ENCODE measurements at regions not wholly inside any gene's neighbourhood (a gene's known extent, or its start where the extent isn't known, plus 50 kb on each side); places are given as distances from the start of the nearest gene placed in this dataset.

DNA sequence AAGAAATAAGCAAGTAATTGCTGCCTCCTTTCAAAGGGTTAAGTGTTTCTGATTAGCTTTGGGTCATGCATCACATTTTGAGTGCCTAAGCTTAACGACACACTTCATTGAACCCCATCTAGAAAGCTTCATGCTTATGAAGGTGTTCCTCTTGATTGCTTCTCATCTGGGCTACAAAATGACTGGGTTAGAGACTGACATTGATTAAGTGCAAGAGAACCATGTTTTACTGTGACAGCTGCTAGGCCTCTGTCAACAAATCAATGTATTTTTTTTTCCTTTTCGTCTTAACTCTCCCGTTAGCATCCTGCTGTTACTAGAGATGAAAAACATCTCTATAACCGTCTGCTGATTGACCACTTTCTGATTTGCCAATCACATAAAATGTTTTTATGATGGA, 725.0 kb downstream of the TLE1 start:
- peak; percentile 6 to 74 (median 49) for DNase-seq

DNA sequence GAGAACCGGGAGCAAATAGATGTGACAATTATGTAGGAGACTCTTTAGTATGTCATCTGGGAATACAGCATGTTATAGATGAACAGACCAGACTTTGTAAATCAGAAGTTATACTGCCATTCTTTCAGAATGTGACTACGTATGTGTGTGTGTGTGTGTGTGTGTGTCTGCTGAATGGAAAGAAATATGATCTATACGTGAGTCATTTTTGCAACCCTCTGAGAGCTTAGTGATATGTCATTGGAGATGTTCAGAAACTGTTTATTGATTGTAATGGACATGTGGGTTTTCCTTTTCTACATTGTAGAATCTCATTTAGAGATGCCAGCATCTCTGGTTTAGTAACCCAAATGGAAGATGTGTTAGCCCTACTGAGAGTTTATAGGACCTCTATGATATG, 731.5 kb downstream of the TLE1 start:
- DNase-seq = no peak

DNA sequence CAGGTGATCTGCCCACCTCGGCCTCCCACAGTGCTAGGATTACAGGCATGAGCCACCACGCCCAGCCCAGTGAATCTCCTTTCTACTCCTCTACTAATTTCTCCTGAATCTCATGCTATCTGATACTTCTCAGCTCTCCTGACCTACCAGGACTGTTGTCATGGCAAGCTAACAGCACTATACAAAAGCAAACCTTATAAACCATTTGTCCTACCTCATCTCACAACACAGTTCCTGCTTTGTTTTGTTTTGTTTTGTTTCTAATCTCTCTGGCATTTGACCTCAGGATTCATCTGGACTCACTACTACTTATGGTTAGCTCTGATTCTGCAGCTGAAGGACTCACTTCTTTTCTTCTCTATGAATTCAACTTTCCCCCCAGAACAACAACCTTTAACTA, 734.8 kb downstream of the TLE1 start:
- no peak for DNase-seq

DNA sequence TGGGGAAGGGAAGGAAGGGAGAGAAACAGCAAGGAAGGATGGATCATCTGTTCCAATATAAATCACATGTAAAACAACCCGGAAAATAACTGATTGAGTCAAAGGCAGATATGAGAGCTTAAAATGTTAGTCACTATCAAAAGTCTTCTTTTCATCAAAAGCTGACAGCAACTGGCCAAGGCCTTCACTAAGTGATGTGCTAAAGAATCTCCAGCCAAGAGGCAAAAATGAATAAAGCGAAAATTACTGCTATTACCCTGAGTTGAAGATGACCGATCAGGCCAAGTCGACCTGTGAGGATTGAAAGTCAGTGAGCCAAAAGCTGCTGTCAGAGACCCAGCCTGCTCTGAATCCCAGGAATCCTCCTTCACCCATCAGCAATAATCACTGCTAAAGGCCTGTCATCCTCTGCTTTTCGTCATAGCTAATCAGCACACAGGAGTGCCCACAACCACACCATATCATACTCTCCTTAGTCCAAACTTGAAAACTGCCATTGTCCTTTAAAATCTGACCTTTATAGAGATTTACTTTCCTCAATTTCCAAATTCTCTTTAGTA, 736.9 kb downstream of the TLE1 start:
- DNase-seq = no peak

DNA sequence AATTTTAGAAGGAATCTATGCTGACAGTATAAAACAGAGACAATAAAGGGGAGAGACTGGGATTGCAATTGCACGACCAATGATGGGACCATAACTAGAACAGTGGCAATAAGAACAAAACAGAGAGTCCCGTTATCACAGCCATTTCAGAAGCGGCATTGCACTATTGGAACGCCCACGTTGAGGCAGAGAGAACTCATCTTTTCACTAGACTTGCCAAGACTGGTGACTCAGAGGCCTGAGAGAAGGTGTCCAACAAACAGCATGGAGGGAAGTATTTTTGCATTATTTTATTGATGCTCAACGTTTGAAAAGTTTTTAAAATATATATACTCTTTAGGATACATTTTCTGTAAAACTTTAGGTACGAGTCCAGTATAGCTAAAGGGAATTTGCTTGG, 737.7 kb downstream of the TLE1 start:
- no peak for DNase-seq

DNA sequence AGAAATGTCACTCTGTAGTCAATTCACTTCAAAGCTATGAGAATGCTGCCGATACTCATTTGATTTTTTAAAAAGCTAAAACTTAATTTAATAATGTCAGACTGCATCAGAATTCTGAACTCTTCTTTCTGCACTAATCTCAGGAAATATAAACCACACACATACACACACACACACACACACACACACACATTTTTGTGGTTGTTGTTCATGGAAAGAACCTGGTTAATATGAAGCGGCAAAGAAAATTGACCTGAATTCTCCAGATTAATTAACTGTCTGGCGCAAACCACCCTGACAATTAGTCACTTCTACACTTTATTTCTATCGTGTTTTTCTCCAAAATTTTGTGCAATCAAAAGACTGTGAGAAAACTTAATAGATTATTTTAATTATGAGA, 740.5 kb downstream of the TLE1 start:
- DNase-seq = no peak

DNA sequence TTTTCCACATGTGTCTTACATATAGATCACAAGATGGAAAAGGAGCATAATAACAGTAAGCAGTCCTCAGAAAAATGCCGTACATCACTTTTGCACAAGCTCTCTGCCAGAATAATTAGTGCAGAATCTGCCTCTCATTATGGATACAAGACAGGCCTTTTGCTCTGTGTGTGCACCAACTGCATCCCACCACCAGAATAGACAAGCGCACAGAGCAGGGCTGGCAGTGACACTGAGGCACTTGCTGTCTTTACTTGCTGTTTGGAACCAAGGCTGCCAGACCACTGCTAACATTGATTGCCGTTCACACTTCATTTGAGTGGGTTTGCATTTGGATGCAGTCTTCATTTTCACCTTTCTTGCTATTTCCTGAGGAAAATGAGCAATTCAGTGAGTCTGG, 741.3 kb downstream of the TLE1 start:
- no peak for DNase-seq

DNA sequence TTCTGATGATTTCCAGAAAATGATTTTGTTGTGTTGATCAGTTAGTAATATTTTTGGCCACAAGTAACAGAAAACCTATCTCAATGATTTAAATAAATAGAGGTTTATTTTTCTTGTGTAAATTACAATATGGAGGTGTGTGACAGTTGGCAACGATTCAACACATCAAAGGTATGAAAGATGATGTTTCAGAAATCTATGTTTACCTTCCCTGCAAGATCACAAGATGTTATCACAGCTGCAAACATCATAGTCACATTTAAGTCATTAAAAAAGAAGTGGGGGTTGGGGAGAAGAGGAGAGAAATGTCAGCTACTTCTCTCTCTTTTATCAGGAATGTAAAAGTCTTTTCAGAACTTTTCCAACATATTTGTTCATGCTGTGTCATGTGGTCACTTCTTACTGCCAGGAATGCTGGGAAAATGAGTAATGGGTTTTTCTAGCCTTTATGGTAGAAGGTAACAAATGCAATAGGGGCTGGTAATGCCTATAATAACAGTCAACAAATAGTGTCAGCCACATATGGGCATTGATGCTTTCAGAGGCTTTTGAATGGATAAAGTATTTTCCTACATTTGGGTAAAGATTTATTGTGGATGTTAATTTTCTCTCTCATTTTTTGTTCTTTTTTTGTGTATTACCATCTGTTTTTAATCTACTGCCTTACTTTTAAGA, 742.7 kb downstream of the TLE1 start:
- peak in 1 of 3 experiments; percentile 31 for DNase-seq

DNA sequence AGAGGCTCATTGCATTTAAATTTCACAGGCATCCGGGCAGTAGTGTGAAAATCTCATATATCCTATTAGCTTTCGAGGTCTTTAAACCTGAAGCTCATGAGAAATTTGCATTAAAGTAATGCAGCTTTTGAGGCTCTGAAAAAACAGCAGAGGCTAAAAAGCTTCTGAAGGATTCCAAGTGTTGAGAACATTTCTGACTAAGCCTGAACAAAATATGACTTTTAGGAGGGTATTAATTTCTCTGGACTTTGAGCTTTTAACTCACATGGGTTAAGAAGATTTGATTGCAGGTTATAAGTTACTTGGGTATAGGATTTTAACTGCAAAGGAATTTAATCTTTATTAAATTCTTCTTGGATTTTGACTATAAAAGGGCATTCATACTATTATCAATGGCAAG, 743.9 kb downstream of the TLE1 start:
- DNase-seq = no peak

DNA sequence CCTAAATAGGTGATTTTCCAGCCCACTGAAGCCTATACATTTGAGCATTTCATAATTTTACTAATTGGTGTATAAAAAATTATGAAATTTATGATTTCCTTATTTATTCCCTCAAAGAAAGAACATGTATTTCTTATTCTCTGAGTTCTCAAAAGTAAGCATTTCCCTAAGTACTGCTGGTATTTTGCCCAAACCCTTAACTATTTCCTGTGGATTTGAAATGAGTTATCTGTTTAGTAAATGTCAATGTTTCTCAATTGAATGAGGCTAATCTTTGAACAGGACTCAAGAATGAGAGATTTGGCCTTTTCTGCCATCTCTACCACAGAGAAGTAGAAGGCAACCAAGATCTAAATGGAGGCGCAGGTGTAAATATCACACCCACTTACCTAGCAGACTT, 751.7 kb downstream of the TLE1 start:
- no peak for DNase-seq

DNA sequence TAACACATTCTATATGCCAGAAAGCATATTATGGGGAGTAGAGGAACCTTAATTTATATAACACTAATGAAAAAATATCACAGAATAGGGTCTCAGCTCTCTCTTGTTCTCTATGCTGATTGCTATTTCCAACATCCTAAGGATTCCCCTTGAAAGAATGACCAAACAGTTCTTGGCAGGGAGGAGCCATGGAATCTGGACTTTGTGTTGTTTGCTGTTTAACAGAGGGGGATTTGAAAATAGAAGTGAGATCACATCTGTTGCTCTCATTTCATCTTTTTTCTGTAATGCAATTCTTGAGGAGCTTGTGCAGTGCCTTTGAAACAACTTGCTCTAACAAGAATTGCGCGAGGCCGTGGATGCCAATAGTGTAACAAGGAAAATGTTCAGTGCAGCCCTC, 755.3 kb downstream of the TLE1 start:
- no peak for DNase-seq

DNA sequence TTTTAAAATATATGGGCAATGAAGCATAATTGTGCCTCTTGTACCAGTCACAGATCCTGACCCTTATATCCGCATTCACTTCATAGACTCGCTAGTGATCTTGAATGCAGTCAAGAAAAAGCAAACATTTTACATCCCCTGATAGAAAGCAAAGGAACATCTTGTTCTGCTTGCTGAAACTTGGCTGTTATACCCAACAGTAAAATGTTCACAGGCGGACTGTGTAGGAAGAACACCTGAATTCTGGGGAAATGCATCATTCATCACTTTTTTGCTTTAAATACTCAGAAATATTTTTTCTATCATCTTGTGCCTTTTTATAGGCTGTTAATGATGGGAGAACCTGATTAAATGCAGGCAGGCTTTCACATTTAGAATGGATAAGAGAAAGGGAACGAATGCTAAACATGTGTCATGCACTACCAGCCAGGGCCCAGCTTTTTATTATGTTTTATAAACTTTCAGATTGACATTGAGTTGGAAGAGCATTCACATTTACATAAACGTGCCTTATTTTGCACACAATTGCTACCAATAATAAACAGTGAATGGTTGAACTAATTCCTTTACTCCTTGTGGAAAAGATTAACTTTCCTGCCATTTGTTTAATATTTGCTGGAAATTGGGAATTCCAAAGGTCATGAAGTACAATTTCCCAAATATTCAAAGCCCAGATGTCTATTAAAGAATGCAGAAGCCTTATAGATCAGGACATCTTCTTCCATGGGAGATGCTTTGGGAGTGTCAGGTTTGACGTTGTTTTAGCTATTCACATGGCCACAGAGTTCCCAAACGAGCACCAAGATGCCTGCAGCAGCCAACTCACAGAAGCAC, 756.2 kb downstream of the TLE1 start:
- DNase-seq = no peak

DNA sequence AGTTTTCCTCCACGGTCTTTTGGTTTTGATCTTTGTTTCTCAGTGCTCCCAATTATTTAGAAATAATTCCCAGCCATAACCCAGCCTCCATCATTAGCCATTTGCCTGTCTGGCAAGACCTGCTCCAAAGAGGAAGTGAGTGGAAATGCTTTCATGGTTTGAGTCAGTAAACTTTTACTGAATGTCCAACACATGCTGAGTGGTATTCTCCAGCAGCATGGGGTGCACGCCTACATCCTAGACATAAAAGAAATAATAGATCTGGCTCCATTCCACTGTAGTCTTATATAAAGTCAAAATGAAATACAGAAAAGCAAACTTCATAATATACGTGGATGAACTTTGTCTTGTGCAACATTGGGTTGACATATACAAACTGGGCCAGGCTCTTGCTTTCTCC, 757.2 kb downstream of the TLE1 start:
- DNase-seq = no peak

DNA sequence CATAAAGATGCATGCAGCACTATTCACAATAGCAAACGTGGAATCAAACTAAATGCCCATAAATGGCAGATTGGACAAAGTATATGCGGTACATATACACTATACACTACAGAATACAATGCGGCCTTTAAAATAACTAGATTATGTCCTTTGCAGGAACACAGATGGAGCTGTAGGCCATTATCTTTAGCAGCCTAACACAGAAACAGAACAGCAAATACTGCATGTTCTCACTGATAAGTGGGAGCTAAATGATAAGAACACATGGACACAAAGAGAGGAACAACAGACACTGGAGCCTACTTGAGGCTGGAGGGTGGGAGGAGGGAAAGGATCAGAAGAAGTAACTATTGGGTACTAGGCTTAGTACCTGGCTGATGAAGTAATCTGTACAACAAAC, 758.2 kb downstream of the TLE1 start:
- no peak for DNase-seq

DNA sequence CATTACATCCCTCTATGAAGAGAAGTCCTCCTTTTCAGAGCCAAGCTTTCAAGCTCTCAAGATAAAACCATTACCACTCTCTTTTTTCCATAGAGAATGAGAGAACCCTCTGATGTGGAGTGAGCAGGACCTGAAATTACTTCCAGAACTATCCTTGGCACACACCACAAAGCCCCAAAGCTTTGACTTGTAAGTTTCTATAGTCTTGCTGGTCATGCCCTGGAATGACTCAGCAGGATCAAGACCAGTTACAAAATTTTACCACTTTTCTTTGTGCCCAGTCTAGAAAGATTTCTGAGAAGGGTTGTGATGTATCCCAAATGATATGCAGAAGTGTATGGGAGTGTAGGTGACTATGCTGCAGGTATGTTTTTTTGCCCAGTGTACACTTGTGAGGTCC, 760.6 kb downstream of the TLE1 start:
- DNase-seq = no peak

DNA sequence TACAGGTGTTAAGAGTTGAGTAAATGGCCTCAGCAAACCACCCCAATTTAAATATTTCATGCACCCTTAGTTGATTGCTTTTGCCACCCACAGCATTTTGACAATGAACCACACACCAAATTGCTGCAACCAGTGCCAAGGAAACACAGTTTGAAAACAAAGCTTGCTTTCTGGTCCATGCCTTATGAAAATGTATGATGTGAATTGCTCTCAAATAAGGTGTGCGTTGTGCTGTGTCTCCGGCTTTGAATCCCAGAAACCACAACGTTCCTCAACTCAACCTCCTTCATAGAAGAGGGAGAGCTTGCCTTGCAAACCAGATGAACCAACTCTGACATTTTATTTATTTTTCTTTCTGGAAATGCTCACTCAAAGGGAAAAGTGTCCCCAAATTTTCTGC, 762.7 kb downstream of the TLE1 start:
- no peak for DNase-seq

DNA sequence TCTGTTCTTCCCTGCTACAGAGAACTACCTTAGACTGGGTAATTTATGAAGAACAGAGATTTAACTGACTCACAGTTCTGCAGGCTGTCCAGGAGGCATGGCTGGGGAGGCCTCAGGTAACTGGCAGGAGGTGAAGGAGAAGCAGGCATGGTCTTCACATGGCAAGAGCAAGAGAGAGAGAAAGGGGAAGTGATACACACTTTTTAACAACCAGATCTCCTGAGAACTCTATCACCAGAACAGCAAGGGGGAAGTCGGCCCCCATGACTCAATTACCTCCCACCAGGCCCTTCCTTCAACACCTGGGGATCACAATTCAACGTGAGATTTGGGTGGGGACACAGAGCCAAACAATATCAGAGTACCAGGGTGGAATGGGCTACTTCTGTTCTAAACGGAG, 766.8 kb downstream of the TLE1 start:
- DNase-seq = no peak

DNA sequence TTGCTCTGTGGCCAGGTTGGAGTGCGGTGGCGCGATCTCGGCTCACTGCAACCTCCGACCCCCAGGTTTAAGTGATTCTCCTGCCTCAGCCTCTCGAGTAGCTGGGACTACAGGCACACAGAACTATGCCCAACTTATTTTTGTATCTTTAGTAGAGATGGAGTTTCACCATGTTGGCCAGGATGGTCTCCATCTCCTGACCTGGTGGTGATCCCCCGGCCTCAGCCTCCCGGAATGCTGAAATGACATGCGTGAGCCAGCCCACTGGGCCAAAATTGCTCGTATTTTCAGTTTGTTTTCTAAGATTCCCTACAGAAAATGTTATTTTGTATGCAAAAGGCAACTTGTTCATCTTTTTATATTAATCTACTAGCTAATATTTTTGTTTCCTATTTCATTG, 782.6 kb downstream of the TLE1 start:
- no peak for DNase-seq

DNA sequence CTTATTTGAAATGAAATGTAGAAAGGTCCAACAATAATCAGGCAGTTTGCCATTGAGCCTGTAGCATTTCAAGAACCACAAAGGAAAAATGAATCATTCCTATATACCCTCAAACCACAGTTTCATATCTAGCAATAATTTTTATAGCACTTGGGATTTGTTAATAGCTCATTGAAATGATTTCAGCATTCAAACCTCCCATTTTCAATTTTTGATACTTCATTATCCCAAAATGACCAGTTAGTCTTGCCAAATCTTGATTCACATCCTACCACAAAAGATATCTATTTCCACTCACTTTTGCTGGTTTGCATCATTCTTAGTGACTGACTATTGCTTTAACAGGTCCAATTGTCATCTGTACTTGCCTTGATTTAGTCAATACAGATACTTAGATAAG, 790.1 kb downstream of the TLE1 start:
- DNase-seq = no peak

DNA sequence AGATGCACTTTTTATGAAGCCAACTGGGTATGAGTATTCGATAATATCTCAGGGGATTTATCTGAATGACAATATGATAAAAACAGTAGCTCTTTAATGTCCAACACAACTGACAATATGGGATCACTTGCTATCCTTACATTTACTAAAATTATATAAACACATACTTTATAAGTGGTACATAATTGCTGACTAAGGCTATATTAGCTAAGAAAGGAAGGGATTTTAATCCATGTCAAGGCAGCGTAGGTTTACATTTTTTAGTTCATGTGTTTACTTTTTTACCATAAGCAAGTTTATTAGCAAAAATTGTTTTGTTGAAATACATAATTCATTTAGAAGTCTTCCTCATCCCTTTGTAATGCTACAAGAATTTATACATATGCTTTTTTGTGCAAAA, 796.2 kb downstream of the TLE1 start:
- DNase-seq = no peak

DNA sequence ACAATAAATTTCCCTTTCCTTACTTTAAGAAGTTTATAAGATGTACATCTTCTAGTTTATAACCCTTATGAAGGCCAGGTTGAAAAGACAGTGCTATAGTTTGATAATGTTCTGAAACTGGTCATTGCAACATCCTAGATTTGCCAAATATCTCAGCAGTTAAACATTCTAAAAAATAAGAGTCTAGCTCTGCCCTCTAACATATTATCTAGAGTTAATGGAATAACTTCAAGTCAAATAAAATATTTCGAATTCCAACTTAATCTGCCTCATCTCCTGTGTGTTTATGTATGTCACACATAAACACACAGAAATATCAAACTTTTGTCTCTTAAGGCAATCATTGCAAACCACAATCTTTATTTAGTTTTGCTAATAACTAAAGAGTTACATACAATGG, 796.6 kb downstream of the TLE1 start:
- DNase-seq = no peak

DNA sequence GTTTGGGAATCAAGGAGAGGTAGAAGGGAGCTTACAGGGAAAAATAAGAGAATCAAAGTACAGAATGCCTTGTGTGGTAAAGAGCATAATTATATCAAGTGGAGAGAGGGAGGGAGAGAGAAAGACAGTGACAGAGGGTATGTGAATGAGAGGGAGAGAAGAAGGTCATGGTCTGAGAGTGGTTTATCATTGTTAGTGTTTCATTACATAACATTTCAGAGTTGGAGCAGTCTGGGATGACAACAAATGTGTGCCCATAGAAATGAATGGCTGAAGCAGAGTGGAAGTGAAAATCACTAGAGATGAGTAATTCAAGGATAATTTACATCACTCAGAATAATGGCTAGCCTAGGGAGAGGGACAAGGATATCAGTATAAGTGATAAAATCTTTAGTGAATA, 799.2 kb downstream of the TLE1 start:
- peak in 1 of 3 experiments; percentile 19 for DNase-seq

DNA sequence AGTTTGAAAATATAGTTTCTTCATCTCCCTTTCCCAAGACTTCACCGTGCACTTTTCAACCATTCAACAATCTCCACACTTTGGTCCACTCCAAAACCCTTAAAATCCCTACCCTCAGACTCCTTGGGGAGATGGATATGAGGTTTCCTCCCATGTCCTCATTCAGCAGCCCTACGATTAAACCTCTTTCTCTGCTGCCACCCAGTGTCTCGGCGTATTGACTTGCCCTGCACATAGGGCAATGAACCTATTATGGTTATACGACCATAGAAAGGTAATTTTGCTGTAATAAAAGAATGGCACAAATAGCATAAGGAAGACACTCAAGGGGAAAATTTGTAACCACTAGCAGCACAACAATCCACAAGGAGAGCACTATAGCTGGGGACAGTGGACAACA, 803.5 kb downstream of the TLE1 start:
- peak in 1 of 3 experiments; percentile 22 for DNase-seq

DNA sequence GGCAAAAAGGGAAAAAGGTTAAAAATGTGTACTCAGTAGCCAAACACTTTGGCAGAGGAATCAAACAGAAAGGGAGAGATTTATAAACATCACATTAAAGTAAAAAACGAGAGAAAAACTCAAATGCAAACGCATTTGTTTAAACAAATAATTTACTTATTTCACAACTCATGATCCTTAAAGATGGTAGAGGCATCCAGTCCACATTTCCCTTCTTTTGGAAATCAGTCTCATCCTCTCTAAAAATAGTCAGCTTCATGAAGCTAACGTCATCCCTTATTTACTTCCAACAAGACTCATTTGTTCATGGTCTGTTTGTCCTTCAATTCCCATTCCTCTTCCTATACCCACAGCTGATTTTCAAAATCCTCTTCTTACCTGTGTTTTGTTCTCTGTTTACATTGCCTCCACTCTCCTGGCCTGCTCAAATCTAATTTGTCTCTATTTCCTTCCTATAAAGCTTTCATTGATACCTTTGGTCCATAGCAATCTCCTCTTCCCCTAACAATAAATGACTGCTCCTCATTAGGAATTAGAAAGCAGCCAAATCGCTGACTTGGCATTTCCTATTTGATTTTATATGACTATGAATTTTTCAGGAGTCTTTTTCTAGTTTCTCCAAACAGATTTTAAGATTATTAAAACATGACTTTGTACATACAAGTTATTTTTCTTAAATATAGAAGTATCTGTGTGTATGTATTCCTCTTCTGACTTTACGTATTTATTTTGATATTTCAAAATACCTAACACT, 805.3 kb downstream of the TLE1 start:
- DNase-seq = no peak
